Esophagus squamous epithelium (tissue), 5 donors: ENCODE measurements at regions not wholly inside any gene's neighbourhood (a gene's known extent, or its start where the extent isn't known, plus 50 kb on each side); places are given as distances from the start of the nearest gene placed in this dataset.

Source experiments
- DNase-seq: peaks from one replicate; lab custom pipeline; 2025; lab: John Stamatoyannopoulos, UW
- H3K27ac ChIP-seq, 4 donors: fragments of 200-600 bp; sonication (generic); one replicate each; pipeline ENCODE4 v1.5.1; 2016 to 2019; ENCODE audit warnings: mild to moderate bottlenecking in 1 of 4
- H3K27me3 ChIP-seq, 4 donors: fragments of 200-600 bp; sonication (generic); 1 replicate in 3 of 4; 2 replicates in 1 of 4; pipeline versions ENCODE4 v1.5.1 to v1.6.0; 2017 to 2021; ENCODE audit warnings: antibody characterized with exemption in 1 of 4
- H3K36me3 ChIP-seq, 3 donors: fragments of 200-600 bp; sonication (generic); one replicate each; pipeline ENCODE4 v1.5.1; 2016 to 2019
- H3K4me1 ChIP-seq, 3 donors: fragments of 200-600 bp; sonication (generic); one replicate each; pipeline ENCODE4 v1.5.1; 2017 to 2019
- H3K4me3 ChIP-seq, 4 donors: fragments of 200-600 bp; sonication (generic); 1 replicate in 3 of 4; 2 replicates in 1 of 4; pipeline ENCODE4 v1.5.1; 2016 to 2019; ENCODE audit warnings: mild to moderate bottlenecking in 2 of 4, moderate library complexity in 1 of 4
- H3K9me3 ChIP-seq, 3 donors: fragments of 200-600 bp; sonication (generic); one replicate each; pipeline ENCODE4 v1.5.1; 2016 to 2019
- CTCF ChIP-seq, 6 experiments: fragments of 450-650 bp in 4 of 6; fragments of 200-600 bp in 2 of 6; sonication (generic) in 2 of 6; IDR thresholded peaks; one replicate each; pipeline ENCODE4 v1.5.1; 2016 to 2019; ENCODE audit warnings: antibody characterized with exemption in 6 of 6, mild to moderate bottlenecking in 4 of 6, moderate library complexity in 4 of 6
- POLR2A ChIP-seq, 4 donors: fragments of 450-650 bp; IDR thresholded peaks; one replicate each; pipeline ENCODE4 v1.6.1; 2017; ENCODE audit warnings: antibody characterized with exemption in 4 of 4, mild to moderate bottlenecking in 4 of 4, moderate library complexity in 3 of 4
- WGBS, 2 donors: methylation state at CpG; one replicate each; pipeline ENCODE4 v1.1.5; 2018; 5-methylcytosine and 5-hydroxymethylcytosine counted together
- intact Hi-C: fragments of 100-400 bp; cut with DNase I; formaldehyde crosslinking; loops from one replicate; pipeline ENCODE4 v1.15.0; 2022
- donor health status: DM: yes; HTN: yes; CAD: no.

DNA sequence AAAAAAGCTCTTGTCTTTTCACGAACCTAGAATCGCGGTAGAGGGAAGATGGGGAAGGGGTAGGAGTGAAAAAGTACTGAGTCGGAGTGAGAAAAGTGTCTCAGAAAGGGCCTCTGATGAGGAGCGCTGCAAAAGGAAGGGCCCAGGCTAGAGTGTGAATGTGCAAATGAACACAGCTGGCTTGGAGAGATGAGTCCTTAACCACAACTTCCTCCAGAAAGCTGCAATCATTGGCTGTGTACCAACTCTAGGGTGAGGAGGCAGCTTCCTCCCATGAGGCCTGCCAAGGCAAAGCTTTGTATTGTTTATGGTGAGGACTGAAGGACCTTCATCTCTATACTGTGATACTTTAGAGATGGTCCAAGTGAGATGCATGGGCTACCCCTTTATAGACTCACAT is 566.9 kb upstream of the ANO5 start:
- Histone ChIP-seq H3K4me3 (no peak overlapping the region), H3K27ac (no peak overlapping the region), H3K36me3 (no peaks in the 10 kb centered on the region), H3K27me3 (no peaks in the 10 kb centered on the region), H3K9me3 (no peaks in the 10 kb centered on the region), H3K4me1 (no peaks in the 10 kb centered on the region)
- no peak for DNase-seq
- TF ChIP-seq CTCF (IDR thresholded peaks at IDR 0.05) = no peak
- TF ChIP-seq POLR2A (IDR thresholded peaks at IDR 0.05) = no peak
- WGBS, 2 donors = 50 to 81% methylated on average over 5 of the region's 5 CpGs
- intact Hi-C loops = no loop called here

DNA sequence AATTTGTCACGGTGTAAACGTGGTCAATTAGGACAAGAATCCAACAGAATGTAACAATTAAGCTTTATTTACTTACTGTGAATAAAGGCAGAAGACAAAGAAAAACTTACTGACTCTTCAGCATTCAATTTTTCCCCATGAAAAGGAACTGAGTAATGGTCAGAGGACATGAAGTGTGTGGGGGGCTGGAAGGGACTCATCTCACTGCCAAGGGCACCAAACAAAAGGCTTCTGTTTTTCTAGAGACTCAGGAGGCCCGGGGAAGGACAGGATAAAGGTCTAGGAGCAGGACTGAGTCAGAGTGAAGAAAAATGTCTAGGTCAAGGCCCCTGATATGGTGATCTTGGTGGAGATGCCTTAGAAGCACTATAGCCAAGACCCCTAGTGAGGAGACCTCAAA is 564.2 kb upstream of the ANO5 start:
- Histone ChIP-seq H3K4me1 (no peaks in the 10 kb centered on the region), H3K36me3 (no peaks in the 10 kb centered on the region), H3K9me3 (no peaks in the 10 kb centered on the region), H3K4me3 (no peak overlapping the region), H3K27ac (no peak overlapping the region), H3K27me3 (no peaks in the 10 kb centered on the region)
- 53 to 55% methylated on average over 3 of the region's 3 CpGs for WGBS, 2 donors
- intact Hi-C loops = no loop called here
- DNase-seq = no peak
- TF ChIP-seq CTCF (IDR thresholded peaks at IDR 0.05) = no peak
- TF ChIP-seq POLR2A (IDR thresholded peaks at IDR 0.05) = no peak

DNA sequence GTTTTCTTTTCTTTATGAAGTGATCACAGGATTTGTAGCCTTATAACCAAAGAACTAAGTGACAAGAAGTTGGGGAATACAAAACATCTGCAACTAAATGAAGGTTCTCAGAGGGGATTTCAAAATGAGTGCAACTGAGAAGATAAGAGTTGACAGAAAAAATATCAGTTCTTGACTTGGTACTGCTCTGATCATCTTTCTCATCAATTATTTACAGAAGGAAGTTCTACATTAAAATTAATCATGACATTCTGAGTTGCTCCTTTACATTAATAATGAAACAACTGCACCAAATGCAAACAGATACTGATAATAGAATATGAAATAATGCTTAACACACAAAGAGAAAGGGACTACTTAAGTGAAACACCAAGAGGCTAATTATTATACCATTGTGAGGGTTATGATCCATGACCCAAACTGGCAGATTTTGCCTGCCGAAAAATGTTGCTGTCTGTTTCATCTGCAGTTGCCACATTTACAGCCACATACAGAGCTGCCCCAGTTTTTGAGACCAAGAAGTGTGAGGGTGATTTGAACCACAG is 561.9 kb upstream of the ANO5 start:
- Histone ChIP-seq H3K27me3 (no peaks in the 10 kb centered on the region), H3K4me3 (no peak overlapping the region), H3K36me3 (no peaks in the 10 kb centered on the region), H3K4me1 (no peaks in the 10 kb centered on the region), H3K27ac (no peak overlapping the region), H3K9me3 (no peaks in the 10 kb centered on the region)
- TF ChIP-seq CTCF (IDR thresholded peaks at IDR 0.05) (no peak), POLR2A (IDR thresholded peaks at IDR 0.05) (no peak)
- no peak for DNase-seq
- intact Hi-C loops = no loop called here
- 75 to 91% methylated on average over 1 of the region's 1 CpG for WGBS, 2 donors

GRCh38 chr11:21631991-21632390 is 560.9 kb upstream of the ANO5 start:
- Histone ChIP-seq H3K27me3 (no peaks in the 10 kb centered on the region), H3K36me3 (no peaks in the 10 kb centered on the region), H3K4me1 (no peaks in the 10 kb centered on the region), H3K9me3 (no peaks in the 10 kb centered on the region), H3K27ac (no peak overlapping the region), H3K4me3 (no peak overlapping the region)
- DNase-seq = no peak
- WGBS, 2 donors = 83 to 87% methylated on average over 7 of the region's 7 CpGs
- intact Hi-C loops = no loop called here
- no peak for TF ChIP-seq CTCF (IDR thresholded peaks at IDR 0.05)
- TF ChIP-seq POLR2A (IDR thresholded peaks at IDR 0.05) = no peak

- Histone ChIP-seq H3K27ac (no peak overlapping the region), H3K36me3 (no peaks in the 10 kb centered on the region), H3K4me3 (no peak overlapping the region), H3K9me3 (no peaks in the 10 kb centered on the region), H3K4me1 (no peaks in the 10 kb centered on the region), H3K27me3 (no peaks in the 10 kb centered on the region)
- TF ChIP-seq POLR2A (IDR thresholded peaks at IDR 0.05) (no peak), CTCF (IDR thresholded peaks at IDR 0.05) (no peak)
- DNase-seq = no peak
- intact Hi-C loops = no loop called here
- WGBS, 2 donors = 68 to 73% methylated on average over 3 of the region's 3 CpGs
These were observed 558.4 kb upstream of the ANO5 start for GRCh38 chr11:21634491-21634890.
